Ovary (tissue), 7 donors: ENCODE measurements at regions not wholly inside any gene's neighbourhood (a gene's known extent, or its start where the extent isn't known, plus 50 kb on each side); places are given as distances from the start of the nearest gene placed in this dataset.

Experiments used
- DNase-seq, 5 donors: peaks; one replicate each; pipeline ENCODE4 v3.0.0-alpha.2; 2019 to 2020
- H3K27ac ChIP-seq, 2 donors: fragments of 200-600 bp; one replicate each; pipeline versions ENCODE4 v1.5.1 to v1.8.0; 2019 to 2022
- H3K27me3 ChIP-seq: fragments of 200-600 bp; one replicate; pipeline ENCODE4 v1.8.0; 2022
- H3K36me3 ChIP-seq: fragments of 200-600 bp; sonication (generic); one replicate; pipeline ENCODE4 v1.5.1; 2019
- H3K4me1 ChIP-seq: one replicate; pipeline ENCODE4 v1.8.1; 2013; ENCODE audit warnings: mild to moderate bottlenecking, moderate library complexity; ENCODE audit not compliant: insufficient read depth
- H3K4me3 ChIP-seq: fragments of 200-600 bp; sonication (generic); one replicate; pipeline ENCODE4 v1.5.1; 2017
- H3K9me3 ChIP-seq, 2 donors: fragments of 200-600 bp in 1 of 2; sonication (generic) in 1 of 2; one replicate each; pipeline versions ENCODE4 v1.5.1 to v1.8.1; 2013 to 2019; ENCODE audit warnings: mild to moderate bottlenecking in 1 of 2, moderate library complexity in 1 of 2
- CTCF ChIP-seq, 3 donors: fragments of 450-650 bp in 2 of 3; fragments of 200-600 bp in 1 of 3; IDR thresholded peaks; one replicate each; pipeline versions ENCODE4 v1.5.1 to v1.8.0; 2016 to 2022; ENCODE audit warnings: antibody characterized with exemption in 3 of 3, mild to moderate bottlenecking in 1 of 3
- EP300 ChIP-seq: sonication (generic); formaldehyde crosslinking; IDR thresholded peaks from one replicate; pipeline ENCODE4 v1.6.1; 2017; ENCODE audit warnings: antibody characterized with exemption
- POLR2A ChIP-seq: fragments of 450-650 bp; IDR thresholded peaks from one replicate; pipeline ENCODE4 v1.6.1; 2017; ENCODE audit warnings: antibody characterized with exemption, mild to moderate bottlenecking, moderate library complexity
- WGBS, 3 donors: extraction: QIAGEN DNeasy Blood & Tissue Kit in 1 of 3; methylation state at CpG; one replicate each; pipeline versions ENCODE4 v1.1.5 to v1.1.7; 2013 to 2017; 5-methylcytosine and 5-hydroxymethylcytosine counted together
- intact Hi-C, 4 donors: fragments of 100-400 bp; cut with DNase I; formaldehyde crosslinking; loops; one replicate each; pipeline versions ENCODE4 v1.11.0 to v1.15.1; 2022 to 2023
- donor health status: DM: no; HTN: no; CAD: no; lungs with moderate emphysema.
- donor health status: DM: no; HTN: no; CAD: no.
- donor health status: Bipolar disorder and iron deficiency.
- donor health status: DM: no; HTN: no; CAD: no.
- donor health status: DM: yes; HTN: yes; CAD: no.

- intact Hi-C loops = no loop called here
- no peaks in the 10 kb centered on the region for H3K9me3 ChIP-seq
- no peak overlapping the region for H3K27ac ChIP-seq
- no peaks in the 10 kb centered on the region for H3K36me3 ChIP-seq
- TF ChIP-seq EP300 (no peak), CTCF (IDR thresholded peaks at IDR 0.05) (no peak), POLR2A (no peak)
- H3K4me1 ChIP-seq = no peaks in the 10 kb centered on the region
- H3K4me3 ChIP-seq = no peak overlapping the region
- H3K27me3 ChIP-seq = no peaks in the 10 kb centered on the region
- WGBS, 3 donors = 62 to 75% (median 65%) methylated on average over 2 of the region's 2 CpGs
- no peak for DNase-seq
These were observed 205.1 kb upstream of the MAF start for GRCh38 chr16:79805621-79806020.

- no peaks in the 10 kb centered on the region for H3K27me3 ChIP-seq
- 88 to 90% (median 90%) methylated on average over 5 of the region's 5 CpGs for WGBS, 3 donors
- H3K4me1 ChIP-seq = no peaks in the 10 kb centered on the region
- intact Hi-C loops = no loop called here
- no peak for DNase-seq
- H3K36me3 ChIP-seq = no peaks in the 10 kb centered on the region
- TF ChIP-seq POLR2A = no peak
- H3K9me3 ChIP-seq = no peaks in the 10 kb centered on the region
- no peak overlapping the region for H3K4me3 ChIP-seq
- H3K27ac ChIP-seq = no peak overlapping the region
These were observed 201.1 kb upstream of the MAF start for GRCh38 chr16:79801646-79802045.

DNA sequence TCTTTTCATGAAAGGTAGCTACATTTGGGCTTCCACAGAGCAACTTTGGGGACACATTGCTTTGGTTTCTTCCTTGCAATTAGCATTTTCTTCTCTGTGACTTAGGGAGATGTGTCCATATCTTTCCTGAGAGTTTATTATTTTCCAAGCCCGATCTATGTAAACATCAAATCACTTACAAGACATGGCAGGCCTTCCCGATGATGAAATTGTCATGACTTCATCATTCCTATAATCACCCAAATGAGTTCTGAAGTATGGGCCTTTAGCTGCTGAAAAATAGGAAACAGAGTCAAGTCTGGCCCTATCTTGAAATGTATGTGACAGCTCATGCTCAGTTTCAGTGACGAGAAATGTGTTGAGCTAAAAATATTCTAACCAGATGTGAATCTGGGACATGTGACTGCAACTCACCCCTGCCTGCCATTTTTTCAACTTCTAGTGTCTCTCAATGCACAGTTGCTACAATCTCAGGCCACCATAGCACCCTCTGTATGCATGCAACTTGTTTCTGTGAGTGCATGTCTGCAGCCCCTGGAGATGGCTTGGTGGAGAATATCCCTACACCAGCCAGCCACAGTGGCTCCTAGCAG, 199.6 kb upstream of the MAF start:
- Histone ChIP-seq H3K27me3 (no peaks in the 10 kb centered on the region), H3K36me3 (no peaks in the 10 kb centered on the region), H3K4me3 (no peak overlapping the region), H3K9me3 (no peaks in the 10 kb centered on the region), H3K4me1 (peaks cover 3% of the 10 kb centered on the region), H3K27ac (no peak overlapping the region)
- TF ChIP-seq CTCF (IDR thresholded peaks at IDR 0.05) (no peak), EP300 (no peak), POLR2A (no peak)
- DNase-seq = no peak
- WGBS, 3 donors = 61 to 86% (median 74%) methylated on average over 3 of the region's 3 CpGs
- intact Hi-C loops = no loop called here

GRCh38 chr16:79798416-79799053, 198.0 kb upstream of the MAF start:
- 91 to 98% (median 94%) methylated on average over 2 of the region's 2 CpGs for WGBS, 3 donors
- Histone ChIP-seq H3K4me3 (no peak overlapping the region), H3K4me1 (peaks cover 7% of the 10 kb centered on the region), H3K27ac (no peak overlapping the region), H3K36me3 (no peaks in the 10 kb centered on the region), H3K9me3 (no peaks in the 10 kb centered on the region), H3K27me3 (no peaks in the 10 kb centered on the region)
- TF ChIP-seq EP300 = no peak
- no peak for TF ChIP-seq CTCF (IDR thresholded peaks at IDR 0.05)
- no peak for TF ChIP-seq POLR2A
- intact Hi-C loops = no loop called here
- no peak for DNase-seq

DNA sequence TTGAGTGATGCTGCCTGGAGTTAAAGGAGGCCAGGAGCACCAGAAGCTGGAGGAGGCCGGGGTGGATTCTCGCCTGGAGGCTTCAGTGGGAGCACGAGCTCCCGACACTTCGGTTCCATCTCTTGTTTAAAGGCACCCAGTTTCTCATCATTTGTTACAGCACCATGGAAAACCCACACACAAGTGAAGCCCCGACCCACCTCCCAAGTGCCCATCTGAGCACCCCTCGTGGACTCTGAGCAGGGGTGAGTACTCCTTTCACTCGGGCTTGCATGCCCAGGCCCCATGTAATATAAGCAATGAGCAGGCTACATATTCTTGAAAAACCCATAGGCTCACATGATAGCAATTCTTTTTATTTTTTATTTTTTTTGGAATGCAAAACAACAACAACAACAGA, 196.9 kb upstream of the MAF start:
- Histone ChIP-seq H3K36me3 (no peaks in the 10 kb centered on the region), H3K4me1 (peaks cover 7% of the 10 kb centered on the region), H3K4me3 (no peak overlapping the region), H3K9me3 (no peaks in the 10 kb centered on the region), H3K27ac (no peak overlapping the region), H3K27me3 (no peaks in the 10 kb centered on the region)
- no peak for TF ChIP-seq POLR2A
- TF ChIP-seq CTCF (IDR thresholded peaks at IDR 0.05) = no peak
- TF ChIP-seq EP300 = no peak
- 90 to 97% (median 94%) methylated on average over 8 of the region's 8 CpGs for WGBS, 3 donors
- no peak for DNase-seq
- intact Hi-C loops = no loop called here
